ENCODE measurements at regions not wholly inside any gene's neighbourhood (a gene's known extent, or its start where the extent isn't known, plus 50 kb on each side); places are given as distances from the start of the nearest gene placed in this dataset.

- Histone ChIP-seq H3K36me3 (ENCODE audit: insufficient read depth in 1 of 2, low read depth in 1 of 2) (peaks cover 0 to 58% of the 10 kb centered on the region in 2 donors), H3K4me3 (no peak overlapping the region), H3K27ac (peak overlapping the region; percentile 71), H3K9me3 (no peaks in the 10 kb centered on the region), H3K4me1 (peaks cover 55% of the 10 kb centered on the region), H3K27me3 (ENCODE audit: insufficient read depth in 3 of 3, low read length in 2 of 3) (no peaks in the 10 kb centered on the region)
- ATAC-seq (peak in 1 of 4 donors; percentile 14), DNase-seq (no peak)
- 60 to 85% (median 71%) methylated on average over 2 of the region's 2 CpGs for WGBS, 3 donors
- TF ChIP-seq, protein P1, sequence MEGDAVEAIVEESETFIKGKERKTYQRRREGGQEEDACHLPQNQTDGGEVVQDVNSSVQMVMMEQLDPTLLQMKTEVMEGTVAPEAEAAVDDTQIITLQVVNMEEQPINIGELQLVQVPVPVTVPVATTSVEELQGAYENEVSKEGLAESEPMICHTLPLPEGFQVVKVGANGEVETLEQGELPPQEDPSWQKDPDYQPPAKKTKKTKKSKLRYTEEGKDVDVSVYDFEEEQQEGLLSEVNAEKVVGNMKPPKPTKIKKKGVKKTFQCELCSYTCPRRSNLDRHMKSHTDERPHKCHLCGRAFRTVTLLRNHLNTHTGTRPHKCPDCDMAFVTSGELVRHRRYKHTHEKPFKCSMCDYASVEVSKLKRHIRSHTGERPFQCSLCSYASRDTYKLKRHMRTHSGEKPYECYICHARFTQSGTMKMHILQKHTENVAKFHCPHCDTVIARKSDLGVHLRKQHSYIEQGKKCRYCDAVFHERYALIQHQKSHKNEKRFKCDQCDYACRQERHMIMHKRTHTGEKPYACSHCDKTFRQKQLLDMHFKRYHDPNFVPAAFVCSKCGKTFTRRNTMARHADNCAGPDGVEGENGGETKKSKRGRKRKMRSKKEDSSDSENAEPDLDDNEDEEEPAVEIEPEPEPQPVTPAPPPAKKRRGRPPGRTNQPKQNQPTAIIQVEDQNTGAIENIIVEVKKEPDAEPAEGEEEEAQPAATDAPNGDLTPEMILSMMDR (IDR thresholded peaks at IDR 0.05) = no peak
- intact Hi-C loops (cut with DNase I) = no loop called here
Observed at GRCh38 chr1:65055747-65056146, 89.4 kb upstream of the JAK1 start.

- WGBS, 3 donors = 69 to 83% (median 70%) methylated on average over 1 of the region's 1 CpG
- ATAC-seq = peak in 2 of 4 donors; percentile 7
- no peak overlapping the region for H3K4me3 ChIP-seq
- H3K9me3 ChIP-seq = no peaks in the 10 kb centered on the region
- TF ChIP-seq, protein P1 (IDR thresholded peaks at IDR 0.05) = no peak
- no peak for DNase-seq
- H3K36me3 ChIP-seq (ENCODE audit: insufficient read depth in 1 of 2, low read depth in 1 of 2) = peaks cover 0 to 58% of the 10 kb centered on the region in 2 donors
- intact Hi-C loops (cut with DNase I) = no loop called here
- peak overlapping the region; percentile 71 for H3K27ac ChIP-seq
- peaks cover 55% of the 10 kb centered on the region for H3K4me1 ChIP-seq
- no peaks in the 10 kb centered on the region for H3K27me3 ChIP-seq (ENCODE audit: insufficient read depth in 3 of 3, low read length in 2 of 3)
Observed at GRCh38 chr1:65056234-65056633, 89.9 kb upstream of the JAK1 start.

DNA sequence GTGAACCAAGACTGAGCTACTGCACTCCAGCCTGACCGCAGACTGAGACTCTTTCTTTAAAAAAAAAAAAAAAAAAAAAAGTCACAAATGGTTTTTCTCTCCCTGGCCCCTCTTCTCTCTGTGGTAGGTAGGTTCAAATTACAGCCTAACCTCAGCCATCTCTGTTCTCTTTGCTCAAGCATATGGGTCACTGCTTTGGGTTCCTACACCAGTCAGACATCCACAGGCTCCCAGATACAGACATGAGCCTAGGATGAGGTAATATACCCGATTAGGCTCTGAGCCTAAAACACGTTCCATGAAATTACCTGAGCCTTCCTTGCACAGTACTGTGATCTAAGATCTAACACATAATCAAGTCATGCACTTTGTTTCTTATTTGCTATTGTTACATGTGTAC, 90.5 kb upstream of the JAK1 start:
- peak overlapping the region; percentile 71 for H3K27ac ChIP-seq
- ATAC-seq (peak; percentile 65 to 81 (median 70)), DNase-seq (no peak)
- no peaks in the 10 kb centered on the region for H3K27me3 ChIP-seq (ENCODE audit: insufficient read depth in 3 of 3, low read length in 2 of 3)
- TF ChIP-seq, protein P1 (IDR thresholded peaks at IDR 0.05) = no peak
- H3K4me3 ChIP-seq = no peak overlapping the region
- peaks cover 0 to 58% of the 10 kb centered on the region in 2 donors for H3K36me3 ChIP-seq (ENCODE audit: insufficient read depth in 1 of 2, low read depth in 1 of 2)
- H3K9me3 ChIP-seq = no peaks in the 10 kb centered on the region
- WGBS, 3 donors = 49 to 58% (median 51%) methylated on average over 3 of the region's 3 CpGs
- intact Hi-C loops (cut with DNase I) = no loop called here
- peaks cover 61% of the 10 kb centered on the region for H3K4me1 ChIP-seq

GRCh38 chr1:65059930-65060538, 88.0 kb upstream of the AK4 start:
- Histone ChIP-seq H3K36me3 (ENCODE audit: insufficient read depth in 1 of 2, low read depth in 1 of 2) (peaks cover 0 to 44% of the 10 kb centered on the region in 2 donors), H3K9me3 (no peaks in the 10 kb centered on the region), H3K4me1 (peaks cover 92% of the 10 kb centered on the region), H3K27me3 (ENCODE audit: insufficient read depth in 3 of 3, low read length in 2 of 3) (no peaks in the 10 kb centered on the region), H3K27ac (peak overlapping the region; percentile 28), H3K4me3 (no peak overlapping the region)
- DNase-seq = no peak
- WGBS, 3 donors = 15 to 19% (median 16%) methylated on average over 7 of the region's 7 CpGs
- peak in 2 of 4 donors; percentile 58 to 61 for ATAC-seq
- TF ChIP-seq, protein P1 (IDR thresholded peaks at IDR 0.05) = peak; percentile 67
- intact Hi-C loops (cut with DNase I) = loop anchor here in 1 of 2 donors (10.0 kb wide), 2 partner anchors 165 to 365 kb away; partner anchors contain the start of genes LEPR and LEPROT

Data from psoas muscle (tissue), 7 donors.